ENCODE measurements at regions not wholly inside any gene's neighbourhood (a gene's known extent, or its start where the extent isn't known, plus 50 kb on each side); places are given as distances from the start of the nearest gene placed in this dataset.

- no peak overlapping the region for H4K5ac ChIP-seq (ENCODE audit: insufficient read length, low read depth, low read length)
- no peaks in the 10 kb centered on the region; a peak in 1 of 7 replicates for H3K27me3 ChIP-seq (replicated peaks in 1 of 4; ENCODE audit: control insufficient read depth in 3 of 4, extremely low read depth in 1 of 4, insufficient read depth in 3 of 4, low read length in 3 of 4)
- no peaks in the 10 kb centered on the region for H3K9me3 ChIP-seq (ENCODE audit: insufficient read depth in 2 of 2, low read depth in 1 of 2, low read length in 1 of 2)
- H3K14ac ChIP-seq (ENCODE audit: insufficient read length): no peak overlapping the region
- WGBS, 2 experiments (ENCODE audit: extremely low coverage in 1 of 2, insufficient coverage in 1 of 2, insufficient read length in 1 of 2, insufficient replicate concordance in 2 of 2, low coverage in 1 of 2, low lambda C conversion rate in 2 of 2, missing lambda C conversion rate in 1 of 2): 83% methylated on average over 2 of the region's 2 CpGs; no CpG with 5 or more reads in 1 of the 2 experiments
- H2AFZ ChIP-seq (ENCODE audit: low read length): no peak overlapping the region
- no peaks in the 10 kb centered on the region for H3K79me2 ChIP-seq (ENCODE audit: control insufficient read depth in 1 of 2, insufficient read depth in 2 of 2, low read length in 2 of 2)
- no peak for DNase-seq (ENCODE audit: low read depth in 1 of 2, low spot score in 2 of 2)
- no peak overlapping the region for H2BK12ac ChIP-seq (ENCODE audit: low read depth, low read length)
- H3K9ac ChIP-seq (replicated peaks in 1 of 4; ENCODE audit: extremely low read depth in 1 of 4, low read depth in 3 of 4, low read length in 3 of 4): no peak overlapping the region
- H3K4ac ChIP-seq (replicated peaks; ENCODE audit: insufficient read length, low read depth, low read length): no peak overlapping the region
- H3K18ac ChIP-seq (ENCODE audit: extremely low read depth, low read length): no peak overlapping the region
- no peak overlapping the region for H3K4me3 ChIP-seq (ENCODE audit: extremely low read depth in 1 of 4, insufficient read depth in 2 of 4, low read depth in 3 of 4, low read length in 4 of 4)
- H4K20me1 ChIP-seq (replicated peaks in 1 of 2; ENCODE audit: control insufficient read depth in 1 of 2, insufficient read depth in 2 of 2, low read length in 2 of 2): no peaks in the 10 kb centered on the region
- no peak overlapping the region for H3K23ac ChIP-seq (ENCODE audit: insufficient read length)
- no peaks in the 10 kb centered on the region for H3K36me3 ChIP-seq (ENCODE audit: control insufficient read depth in 2 of 4, insufficient read depth in 4 of 4, low read length in 3 of 4)
- H3K23me2 ChIP-seq (ENCODE audit: low read depth, low read length): no peaks in the 10 kb centered on the region; the same call in 1 of the 2 replicates
- no peak overlapping the region for H2BK20ac ChIP-seq (ENCODE audit: low read length)
- no peak overlapping the region for H2BK5ac ChIP-seq (ENCODE audit: low read depth, low read length)
- no peak overlapping the region for H3K27ac ChIP-seq (ENCODE audit: low read depth, low read length)
- ChIA-PET POLR2A (ENCODE audit: partially characterized antibody) (no interaction called here), CTCF (ENCODE audit: partially characterized antibody) (interaction anchor here (0.6 to 1.4 kb wide), 8 partner anchors 9 to 484 kb away, joined by 3 to 4 read pairs (median 3); no protein-coding TSS in a partner anchor)
- no peak overlapping the region for H2AK5ac ChIP-seq (ENCODE audit: low read depth, low read length)
- no peaks in the 10 kb centered on the region for H3K79me1 ChIP-seq (ENCODE audit: low read depth, low read length)
- no peak overlapping the region for H2BK15ac ChIP-seq (ENCODE audit: low read length)
- FAIRE-seq: no peak
- peaks cover 0 to 6% (median 2%) of the 10 kb centered on the region in 4 experiments; a peak in 2 of 7 replicates for H3K4me1 ChIP-seq (replicated peaks in 1 of 4; ENCODE audit: control insufficient read depth in 3 of 4, insufficient read depth in 4 of 4, low read length in 3 of 4)
- no peak overlapping the region for H2BK120ac ChIP-seq (replicated peaks; ENCODE audit: low read depth, low read length)
- no peak overlapping the region for H4K8ac ChIP-seq (ENCODE audit: extremely low read depth, insufficient read depth, low read length)
- no peak overlapping the region for H3K4me2 ChIP-seq (ENCODE audit: insufficient read depth in 1 of 2, low read depth in 2 of 2, low read length in 2 of 2)
- H4K91ac ChIP-seq (replicated peaks; ENCODE audit: insufficient read length, low read length): no peak overlapping the region
- H3K56ac ChIP-seq (replicated peaks; ENCODE audit: insufficient read length, low read depth, low read length): no peak overlapping the region
- TF ChIP-seq, protein P1, sequence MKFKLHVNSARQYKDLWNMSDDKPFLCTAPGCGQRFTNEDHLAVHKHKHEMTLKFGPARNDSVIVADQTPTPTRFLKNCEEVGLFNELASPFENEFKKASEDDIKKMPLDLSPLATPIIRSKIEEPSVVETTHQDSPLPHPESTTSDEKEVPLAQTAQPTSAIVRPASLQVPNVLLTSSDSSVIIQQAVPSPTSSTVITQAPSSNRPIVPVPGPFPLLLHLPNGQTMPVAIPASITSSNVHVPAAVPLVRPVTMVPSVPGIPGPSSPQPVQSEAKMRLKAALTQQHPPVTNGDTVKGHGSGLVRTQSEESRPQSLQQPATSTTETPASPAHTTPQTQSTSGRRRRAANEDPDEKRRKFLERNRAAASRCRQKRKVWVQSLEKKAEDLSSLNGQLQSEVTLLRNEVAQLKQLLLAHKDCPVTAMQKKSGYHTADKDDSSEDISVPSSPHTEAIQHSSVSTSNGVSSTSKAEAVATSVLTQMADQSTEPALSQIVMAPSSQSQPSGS (IDR thresholded peaks at IDR 0.05; ENCODE audit: low read length): no peak
- TF ChIP-seq RAD21 (IDR thresholded peaks at IDR 0.05 in 1 of 2, conservative IDR thresholded peaks at IDR 0.05 in 1 of 2; ENCODE audit: low read depth in 2 of 2, low read length in 2 of 2): no peak
- TF ChIP-seq POU5F1 (IDR thresholded peaks at IDR 0.05; ENCODE audit: low read depth, low read length): no peak
- no peak for TF ChIP-seq SAP30 (IDR thresholded peaks at IDR 0.05; ENCODE audit: insufficient read depth, insufficient replicate concordance, low read length)
- no peak for TF ChIP-seq RBBP5 (IDR thresholded peaks at IDR 0.05; ENCODE audit: borderline replicate concordance, low read depth, low read length)
- no peak for TF ChIP-seq GTF2F1 (IDR thresholded peaks at IDR 0.05; ENCODE audit: borderline replicate concordance, low read depth, low read length)
- TF ChIP-seq KDM1A (IDR thresholded peaks at IDR 0.05; ENCODE audit: borderline replicate concordance, low read length): no peak
- no peak for TF ChIP-seq ASH2L (IDR thresholded peaks at IDR 0.05; ENCODE audit: low read length)
- TF ChIP-seq SP4 (IDR thresholded peaks at IDR 0.05; ENCODE audit: low read length): no peak
- no peak for TF ChIP-seq SIRT6 (IDR thresholded peaks at IDR 0.05; ENCODE audit: low read length)
- TF ChIP-seq TAF7 (optimal IDR thresholded peaks at IDR 0.05; ENCODE audit: borderline replicate concordance, low read depth, low read length): no peak
- no peak for TF ChIP-seq CHD2 (IDR thresholded peaks at IDR 0.05; ENCODE audit: low read length)
- no peak for TF ChIP-seq BCL11A (IDR thresholded peaks at IDR 0.05; ENCODE audit: low read depth in 2 of 2, low read length in 2 of 2)
These were observed 55.6 kb upstream of the MYCN start for GRCh38 chr2:15884790-15885189.
